Body of pancreas (tissue), 4 donors: ENCODE measurements at regions not wholly inside any gene's neighbourhood (a gene's known extent, or its start where the extent isn't known, plus 50 kb on each side); places are given as distances from the start of the nearest gene placed in this dataset.

Experiments used
- ATAC-seq: fragments of 150-250 bp; one replicate; pipeline ENCODE4 v1.9.1; 2016
- DNase-seq, 4 donors: peaks; one replicate each; pipeline ENCODE4 v3.0.0-alpha.2; 2019
- H3K27ac ChIP-seq, 4 donors: fragments of 200-600 bp; sonication (generic); 1 replicate in 3 of 4; 2 replicates in 1 of 4; pipeline versions ENCODE4 v1.5.1 to v1.6.1; 2016 to 2019; ENCODE audit warnings: mild to moderate bottlenecking in 1 of 4, mixed read lengths in 1 of 4, moderate library complexity in 1 of 4
- H3K27me3 ChIP-seq, 2 donors: fragments of 200-600 bp; sonication (generic); one replicate each; pipeline ENCODE4 v1.6.0; 2016; ENCODE audit warnings: mild to moderate bottlenecking in 1 of 2
- H3K36me3 ChIP-seq, 2 donors: fragments of 200-600 bp; sonication (generic); replicated peaks in 1 of 2; 2 replicates each; pipeline ENCODE4 v1.5.1; 2016; ENCODE audit warnings: low read depth in 2 of 2; ENCODE audit not compliant: insufficient read depth in 1 of 2
- H3K4me1 ChIP-seq: fragments of 200-600 bp; sonication (generic); one replicate; pipeline ENCODE4 v1.6.0; 2016
- H3K4me3 ChIP-seq, 2 donors: fragments of 200-600 bp; sonication (generic); 1 replicate in 1 of 2; 2 replicates in 1 of 2; pipeline ENCODE4 v1.5.1; 2016 to 2019
- H3K9me3 ChIP-seq, 3 donors: fragments of 200-600 bp; sonication (generic); 1 replicate in 2 of 3; 2 replicates in 1 of 3; pipeline ENCODE4 v1.5.1; 2016
- POLR2A ChIP-seq, 3 donors: fragments of 450-650 bp; IDR thresholded peaks; one replicate each; pipeline ENCODE4 v1.6.1; 2016; ENCODE audit warnings: antibody characterized with exemption in 3 of 3, mild to moderate bottlenecking in 2 of 3
- WGBS, 2 donors: methylation state at CpG; one replicate each; pipeline ENCODE4 v1.1.5; 2017; 5-methylcytosine and 5-hydroxymethylcytosine counted together
- intact Hi-C: fragments of 100-400 bp; cut with DNase I; formaldehyde crosslinking; loops from one replicate; pipeline ENCODE4 v1.15.1; 2023
- TF ChIP-seq, protein P1 (sequence below), 7 experiments: fragments of 450-650 bp in 4 of 7; fragments of 200-600 bp in 3 of 7; sonication (generic) in 3 of 7; IDR thresholded peaks; one replicate each; pipeline ENCODE4 v1.5.1; 2016 to 2019; ENCODE audit warnings: antibody characterized with exemption in 7 of 7

DNA sequence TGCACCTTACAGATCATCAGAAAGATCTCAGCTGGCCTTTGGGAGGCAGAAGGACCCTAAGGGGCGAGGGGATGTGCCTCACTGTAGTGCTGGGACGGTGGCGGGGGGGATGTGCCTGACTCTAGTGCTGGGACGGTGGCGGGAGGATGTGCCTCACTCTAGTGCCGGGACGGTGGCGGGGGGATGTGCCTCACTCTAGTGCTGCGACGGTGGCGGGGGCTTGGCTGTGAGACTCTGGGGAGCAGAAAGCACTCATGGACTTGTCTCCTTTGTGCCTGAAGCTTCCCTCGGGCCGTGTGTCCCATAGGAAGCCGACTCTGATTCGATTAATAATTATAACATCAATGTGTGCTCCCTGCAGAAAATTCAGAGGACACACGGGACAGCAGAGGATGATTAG, 126.6 kb downstream of the ZNF664 start:
- no peaks in the 10 kb centered on the region for H3K4me1 ChIP-seq
- H3K36me3 ChIP-seq: no peaks in the 10 kb centered on the region
- H3K27ac ChIP-seq: no peak overlapping the region
- WGBS, 2 donors: 86 to 92% methylated on average over 13 to 16 of the region's 16 CpGs
- DNase-seq (no peak), ATAC-seq (no peak)
- intact Hi-C loops: no loop called here
- no peaks in the 10 kb centered on the region for H3K27me3 ChIP-seq
- H3K4me3 ChIP-seq: no peak overlapping the region
- TF ChIP-seq, protein P1, sequence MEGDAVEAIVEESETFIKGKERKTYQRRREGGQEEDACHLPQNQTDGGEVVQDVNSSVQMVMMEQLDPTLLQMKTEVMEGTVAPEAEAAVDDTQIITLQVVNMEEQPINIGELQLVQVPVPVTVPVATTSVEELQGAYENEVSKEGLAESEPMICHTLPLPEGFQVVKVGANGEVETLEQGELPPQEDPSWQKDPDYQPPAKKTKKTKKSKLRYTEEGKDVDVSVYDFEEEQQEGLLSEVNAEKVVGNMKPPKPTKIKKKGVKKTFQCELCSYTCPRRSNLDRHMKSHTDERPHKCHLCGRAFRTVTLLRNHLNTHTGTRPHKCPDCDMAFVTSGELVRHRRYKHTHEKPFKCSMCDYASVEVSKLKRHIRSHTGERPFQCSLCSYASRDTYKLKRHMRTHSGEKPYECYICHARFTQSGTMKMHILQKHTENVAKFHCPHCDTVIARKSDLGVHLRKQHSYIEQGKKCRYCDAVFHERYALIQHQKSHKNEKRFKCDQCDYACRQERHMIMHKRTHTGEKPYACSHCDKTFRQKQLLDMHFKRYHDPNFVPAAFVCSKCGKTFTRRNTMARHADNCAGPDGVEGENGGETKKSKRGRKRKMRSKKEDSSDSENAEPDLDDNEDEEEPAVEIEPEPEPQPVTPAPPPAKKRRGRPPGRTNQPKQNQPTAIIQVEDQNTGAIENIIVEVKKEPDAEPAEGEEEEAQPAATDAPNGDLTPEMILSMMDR (IDR thresholded peaks at IDR 0.05): no peak
- TF ChIP-seq POLR2A (IDR thresholded peaks at IDR 0.05): no peak
- H3K9me3 ChIP-seq: no peaks in the 10 kb centered on the region

DNA sequence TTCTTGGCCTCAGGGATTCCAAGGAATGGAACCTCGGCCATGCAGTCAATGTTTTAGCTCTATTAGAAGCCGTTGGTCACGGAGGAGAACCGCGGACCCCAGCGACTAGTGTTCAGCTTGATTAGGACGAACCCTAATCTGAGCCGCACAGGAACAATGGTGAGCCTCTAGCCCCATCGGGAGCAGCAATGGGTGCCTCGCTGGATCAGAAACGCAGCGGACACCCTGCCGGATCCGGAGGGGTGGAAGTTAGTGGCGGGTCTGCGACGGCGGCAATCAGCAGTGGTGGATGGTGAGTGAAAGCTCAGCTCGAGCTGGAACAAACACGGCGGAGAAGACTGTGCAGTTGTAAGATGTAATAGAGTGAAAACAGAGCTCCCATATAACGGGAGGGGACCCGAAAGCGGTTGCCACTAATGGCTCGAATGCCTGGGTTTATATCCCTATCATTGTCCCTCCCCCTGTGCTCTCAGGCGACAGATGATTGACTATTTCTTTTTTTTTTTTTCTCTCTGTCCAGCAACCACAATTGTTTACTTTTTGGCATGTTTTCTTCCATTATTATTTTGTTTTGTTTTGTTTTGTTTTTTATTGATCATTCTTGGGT, 127.7 kb downstream of the ZNF664 start:
- no peak for ATAC-seq
- Histone ChIP-seq H3K27ac (no peak overlapping the region), H3K36me3 (no peaks in the 10 kb centered on the region), H3K9me3 (no peaks in the 10 kb centered on the region), H3K4me3 (no peak overlapping the region), H3K4me1 (no peaks in the 10 kb centered on the region), H3K27me3 (no peaks in the 10 kb centered on the region)
- TF ChIP-seq, protein P1 (IDR thresholded peaks at IDR 0.05): no peak
- no peak for TF ChIP-seq POLR2A (IDR thresholded peaks at IDR 0.05)
- no peak for DNase-seq
- WGBS, 2 donors: 87 to 92% methylated on average over 18 to 26 of the region's 26 CpGs
- intact Hi-C loops: no loop called here

DNA sequence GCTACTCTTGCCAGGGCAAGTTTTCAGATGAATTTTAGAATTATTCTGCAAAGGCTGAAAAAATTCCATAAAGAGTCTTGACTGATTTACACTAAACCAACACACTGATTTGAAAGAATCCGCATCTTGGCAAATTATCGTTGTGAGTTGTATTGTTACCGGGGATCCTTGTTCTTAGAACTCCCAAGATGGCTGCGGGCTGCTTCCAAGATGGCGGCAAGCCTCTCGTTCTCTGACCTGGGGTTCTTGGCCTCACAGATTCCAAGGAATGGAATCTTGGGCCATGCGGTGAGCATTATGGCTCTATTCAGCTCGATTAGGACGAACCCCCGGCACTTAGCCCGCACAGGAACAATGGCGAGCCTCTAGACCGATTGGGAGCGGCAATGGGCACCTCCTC, 132.5 kb downstream of the ZNF664 start:
- ATAC-seq: no peak

DNA sequence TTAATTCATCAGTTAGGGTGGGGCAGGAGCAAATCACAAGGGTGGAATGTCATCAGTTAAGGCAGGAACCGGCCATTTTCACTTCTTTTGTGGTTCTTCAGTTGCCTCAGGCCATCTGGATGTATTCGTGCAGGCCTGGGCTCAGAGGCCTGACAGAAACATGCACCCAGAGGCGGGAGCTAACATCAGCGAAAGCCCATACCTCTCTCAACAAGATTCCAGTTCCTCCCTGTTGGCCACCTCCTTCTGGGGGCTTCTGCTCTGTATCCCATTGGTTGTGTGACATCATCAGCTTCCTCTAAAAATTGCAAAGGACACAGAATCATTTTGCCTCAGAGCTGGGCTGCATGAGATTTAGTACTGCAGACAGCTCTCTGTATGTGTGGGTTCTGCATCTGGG, 134.3 kb downstream of the ZNF664 start:
- Histone ChIP-seq H3K36me3 (no peaks in the 10 kb centered on the region), H3K4me1 (no peaks in the 10 kb centered on the region), H3K9me3 (no peaks in the 10 kb centered on the region), H3K27ac (no peak overlapping the region), H3K4me3 (no peak overlapping the region), H3K27me3 (no peaks in the 10 kb centered on the region)
- 89 to 93% methylated on average over 4 of the region's 4 CpGs for WGBS, 2 donors
- no peak for ATAC-seq
- TF ChIP-seq POLR2A (IDR thresholded peaks at IDR 0.05): no peak
- TF ChIP-seq, protein P1 (IDR thresholded peaks at IDR 0.05): no peak
- intact Hi-C loops: no loop called here
- no peak for DNase-seq

More for the DNA sequence above, 132.5 kb downstream of the ZNF664 start:
- Histone ChIP-seq H3K4me3 (no peak overlapping the region), H3K9me3 (no peaks in the 10 kb centered on the region), H3K36me3 (no peaks in the 10 kb centered on the region), H3K27ac (no peak overlapping the region), H3K4me1 (no peaks in the 10 kb centered on the region), H3K27me3 (no peaks in the 10 kb centered on the region)
- intact Hi-C loops: no loop called here
- TF ChIP-seq POLR2A (IDR thresholded peaks at IDR 0.05): no peak
- TF ChIP-seq, protein P1 (IDR thresholded peaks at IDR 0.05): no peak
- 88 to 89% methylated on average over 14 of the region's 14 CpGs for WGBS, 2 donors
- no peak for DNase-seq

DNA sequence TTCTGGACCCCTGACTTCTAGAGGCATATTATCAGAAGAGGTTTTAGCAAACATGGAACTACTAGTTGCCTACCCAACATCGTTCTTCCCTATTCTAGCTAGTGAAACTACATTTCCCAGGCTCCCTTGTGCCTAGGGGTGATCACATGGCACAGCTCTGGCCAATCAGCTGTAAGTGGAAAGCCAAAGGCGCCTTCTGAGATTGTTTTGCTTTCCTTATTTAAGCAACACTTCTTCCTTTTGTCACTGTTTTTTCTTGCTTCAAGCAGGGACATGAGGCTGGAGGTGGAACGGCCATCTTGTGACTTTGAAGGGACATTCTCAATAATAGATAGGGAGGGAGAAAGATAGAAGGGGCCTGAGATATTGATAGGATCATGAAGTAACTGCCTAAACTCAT, 136.7 kb downstream of the ZNF664 start:
- intact Hi-C loops: no loop called here
- Histone ChIP-seq H3K4me3 (no peak overlapping the region), H3K27ac (no peak overlapping the region), H3K27me3 (no peaks in the 10 kb centered on the region), H3K36me3 (no peaks in the 10 kb centered on the region), H3K4me1 (no peaks in the 10 kb centered on the region), H3K9me3 (no peaks in the 10 kb centered on the region)
- ATAC-seq: no peak
- WGBS, 2 donors: 82 to 87% methylated on average over 3 of the region's 3 CpGs
- TF ChIP-seq POLR2A (IDR thresholded peaks at IDR 0.05): no peak
- TF ChIP-seq, protein P1 (IDR thresholded peaks at IDR 0.05): no peak
- no peak for DNase-seq
